ENCODE measurements at regions not wholly inside any gene's neighbourhood (a gene's known extent, or its start where the extent isn't known, plus 50 kb on each side); places are given as distances from the start of the nearest gene placed in this dataset.

DNA sequence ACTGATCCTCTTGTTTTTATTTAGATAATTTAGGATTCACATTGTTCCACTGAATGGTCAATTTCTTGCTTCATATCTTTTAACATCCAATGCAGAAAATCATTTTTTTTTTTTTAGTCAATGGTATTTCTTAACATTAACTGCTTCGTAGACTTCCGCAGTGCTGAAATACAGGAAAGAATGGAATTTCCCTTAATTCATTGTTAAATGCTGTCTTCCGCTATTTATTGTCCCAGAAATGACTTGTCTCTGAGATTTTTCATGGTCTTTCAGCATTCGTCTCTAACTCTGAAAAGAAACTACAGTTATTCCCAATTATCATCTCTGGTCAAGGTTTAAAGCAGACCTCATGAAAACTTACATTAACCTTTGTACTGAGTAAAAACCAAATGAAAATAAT is 1029.1 kb upstream of the MANEA start:
- Histone ChIP-seq H3K9me2 (ENCODE audit: insufficient read depth, low read length) (no peaks in the 10 kb centered on the region), H3F3A (ENCODE audit: insufficient read depth, low read length, poor library complexity, severe bottlenecking) (no peaks in the 10 kb centered on the region), H4K20me1 (ENCODE audit: insufficient read depth) (no peaks in the 10 kb centered on the region), H3K9me3 (ENCODE audit: low read length) (no peaks in the 10 kb centered on the region), H3K79me2 (replicated peaks; ENCODE audit: insufficient read depth, low read length) (no peaks in the 10 kb centered on the region), H3K27ac (ENCODE audit: low read length) (no peak overlapping the region), H3K4me2 (ENCODE audit: low read length) (no peak overlapping the region), H3K9ac (ENCODE audit: low read length) (no peak overlapping the region), H3K27me3 (ENCODE audit: insufficient read depth, low read depth, low read length) (no peaks in the 10 kb centered on the region), H2AFZ (ENCODE audit: low read depth, low read length) (no peak overlapping the region), H3K4me3 (ENCODE audit: low read length) (no peak overlapping the region), H3K36me3 (ENCODE audit: insufficient read depth, low read length) (no peaks in the 10 kb centered on the region)
- TF ChIP-seq POLR2AphosphoS5 (IDR thresholded peaks at IDR 0.05) (no peak), TAF1 (IDR thresholded peaks at IDR 0.05; ENCODE audit: low read depth) (no peak), MXI1 (conservative IDR thresholded peaks at IDR 0.05; ENCODE audit: poor library complexity, severe bottlenecking) (no peak), EP300 (conservative IDR thresholded peaks at IDR 0.05; ENCODE audit: poor library complexity, severe bottlenecking) (no peak), EZH2 (IDR thresholded peaks at IDR 0.05; ENCODE audit: borderline replicate concordance, insufficient read depth, low read length, poor library complexity, severe bottlenecking) (no peak), RAD21 (conservative IDR thresholded peaks at IDR 0.05) (no peak), SMC3 (conservative IDR thresholded peaks at IDR 0.05; ENCODE audit: poor library complexity) (no peak)
- TF ChIP-seq, protein P1, sequence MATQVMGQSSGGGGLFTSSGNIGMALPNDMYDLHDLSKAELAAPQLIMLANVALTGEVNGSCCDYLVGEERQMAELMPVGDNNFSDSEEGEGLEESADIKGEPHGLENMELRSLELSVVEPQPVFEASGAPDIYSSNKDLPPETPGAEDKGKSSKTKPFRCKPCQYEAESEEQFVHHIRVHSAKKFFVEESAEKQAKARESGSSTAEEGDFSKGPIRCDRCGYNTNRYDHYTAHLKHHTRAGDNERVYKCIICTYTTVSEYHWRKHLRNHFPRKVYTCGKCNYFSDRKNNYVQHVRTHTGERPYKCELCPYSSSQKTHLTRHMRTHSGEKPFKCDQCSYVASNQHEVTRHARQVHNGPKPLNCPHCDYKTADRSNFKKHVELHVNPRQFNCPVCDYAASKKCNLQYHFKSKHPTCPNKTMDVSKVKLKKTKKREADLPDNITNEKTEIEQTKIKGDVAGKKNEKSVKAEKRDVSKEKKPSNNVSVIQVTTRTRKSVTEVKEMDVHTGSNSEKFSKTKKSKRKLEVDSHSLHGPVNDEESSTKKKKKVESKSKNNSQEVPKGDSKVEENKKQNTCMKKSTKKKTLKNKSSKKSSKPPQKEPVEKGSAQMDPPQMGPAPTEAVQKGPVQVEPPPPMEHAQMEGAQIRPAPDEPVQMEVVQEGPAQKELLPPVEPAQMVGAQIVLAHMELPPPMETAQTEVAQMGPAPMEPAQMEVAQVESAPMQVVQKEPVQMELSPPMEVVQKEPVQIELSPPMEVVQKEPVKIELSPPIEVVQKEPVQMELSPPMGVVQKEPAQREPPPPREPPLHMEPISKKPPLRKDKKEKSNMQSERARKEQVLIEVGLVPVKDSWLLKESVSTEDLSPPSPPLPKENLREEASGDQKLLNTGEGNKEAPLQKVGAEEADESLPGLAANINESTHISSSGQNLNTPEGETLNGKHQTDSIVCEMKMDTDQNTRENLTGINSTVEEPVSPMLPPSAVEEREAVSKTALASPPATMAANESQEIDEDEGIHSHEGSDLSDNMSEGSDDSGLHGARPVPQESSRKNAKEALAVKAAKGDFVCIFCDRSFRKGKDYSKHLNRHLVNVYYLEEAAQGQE (IDR thresholded peaks at IDR 0.05; ENCODE audit: borderline replicate concordance): no peak
- TF ChIP-seq, protein P2, sequence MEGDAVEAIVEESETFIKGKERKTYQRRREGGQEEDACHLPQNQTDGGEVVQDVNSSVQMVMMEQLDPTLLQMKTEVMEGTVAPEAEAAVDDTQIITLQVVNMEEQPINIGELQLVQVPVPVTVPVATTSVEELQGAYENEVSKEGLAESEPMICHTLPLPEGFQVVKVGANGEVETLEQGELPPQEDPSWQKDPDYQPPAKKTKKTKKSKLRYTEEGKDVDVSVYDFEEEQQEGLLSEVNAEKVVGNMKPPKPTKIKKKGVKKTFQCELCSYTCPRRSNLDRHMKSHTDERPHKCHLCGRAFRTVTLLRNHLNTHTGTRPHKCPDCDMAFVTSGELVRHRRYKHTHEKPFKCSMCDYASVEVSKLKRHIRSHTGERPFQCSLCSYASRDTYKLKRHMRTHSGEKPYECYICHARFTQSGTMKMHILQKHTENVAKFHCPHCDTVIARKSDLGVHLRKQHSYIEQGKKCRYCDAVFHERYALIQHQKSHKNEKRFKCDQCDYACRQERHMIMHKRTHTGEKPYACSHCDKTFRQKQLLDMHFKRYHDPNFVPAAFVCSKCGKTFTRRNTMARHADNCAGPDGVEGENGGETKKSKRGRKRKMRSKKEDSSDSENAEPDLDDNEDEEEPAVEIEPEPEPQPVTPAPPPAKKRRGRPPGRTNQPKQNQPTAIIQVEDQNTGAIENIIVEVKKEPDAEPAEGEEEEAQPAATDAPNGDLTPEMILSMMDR (IDR thresholded peaks at IDR 0.05; ENCODE audit: poor library complexity, severe bottlenecking): no peak

DNA sequence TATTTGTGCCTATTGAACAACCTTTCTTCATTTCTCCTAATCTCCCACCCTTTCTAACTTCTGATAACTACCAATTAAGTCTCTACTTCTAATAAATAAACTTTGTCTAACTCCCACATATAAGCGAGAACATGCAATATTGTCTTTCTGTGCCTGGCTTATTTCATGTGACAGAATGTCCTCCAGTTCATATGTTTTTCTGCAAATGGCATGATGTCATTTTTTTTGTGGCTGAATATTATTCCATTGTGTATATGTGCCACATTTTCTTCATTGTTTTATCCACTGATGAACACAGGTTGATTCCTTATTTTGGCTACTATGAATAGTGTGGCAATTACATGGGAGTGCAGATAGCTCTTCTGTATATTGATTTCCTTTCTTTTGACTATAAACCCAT is 1041.5 kb upstream of the MANEA start:
- Histone ChIP-seq H3K79me2 (replicated peaks; ENCODE audit: insufficient read depth, low read length) (no peaks in the 10 kb centered on the region), H3K27me3 (ENCODE audit: insufficient read depth, low read depth, low read length) (no peaks in the 10 kb centered on the region)
- no peak for TF ChIP-seq MXI1 (conservative IDR thresholded peaks at IDR 0.05; ENCODE audit: poor library complexity, severe bottlenecking)
- TF ChIP-seq SMC3 (conservative IDR thresholded peaks at IDR 0.05; ENCODE audit: poor library complexity): no peak
- TF ChIP-seq EP300 (conservative IDR thresholded peaks at IDR 0.05; ENCODE audit: poor library complexity, severe bottlenecking): no peak
- no peak for TF ChIP-seq POLR2AphosphoS5 (IDR thresholded peaks at IDR 0.05)
- TF ChIP-seq RAD21 (conservative IDR thresholded peaks at IDR 0.05): no peak
- TF ChIP-seq, protein P1 (IDR thresholded peaks at IDR 0.05; ENCODE audit: borderline replicate concordance): no peak
- no peak for TF ChIP-seq TAF1 (IDR thresholded peaks at IDR 0.05; ENCODE audit: low read depth)
- TF ChIP-seq, protein P2 (IDR thresholded peaks at IDR 0.05; ENCODE audit: poor library complexity, severe bottlenecking): no peak
- TF ChIP-seq EZH2 (IDR thresholded peaks at IDR 0.05; ENCODE audit: borderline replicate concordance, insufficient read depth, low read length, poor library complexity, severe bottlenecking): no peak

More for the DNA sequence above, 1041.5 kb upstream of the MANEA start:
- no peak overlapping the region for H2AFZ ChIP-seq (ENCODE audit: low read depth, low read length)
- H3K9ac ChIP-seq (ENCODE audit: low read length): no peak overlapping the region
- H3K9me3 ChIP-seq (ENCODE audit: low read length): no peaks in the 10 kb centered on the region
- H3K9me2 ChIP-seq (ENCODE audit: insufficient read depth, low read length): no peaks in the 10 kb centered on the region
- no peak overlapping the region for H3K4me3 ChIP-seq (ENCODE audit: low read length)
- H4K20me1 ChIP-seq (ENCODE audit: insufficient read depth): no peaks in the 10 kb centered on the region
- H3K4me2 ChIP-seq (ENCODE audit: low read length): no peak overlapping the region
- no peaks in the 10 kb centered on the region for H3F3A ChIP-seq (ENCODE audit: insufficient read depth, low read length, poor library complexity, severe bottlenecking)
- H3K27ac ChIP-seq (ENCODE audit: low read length): no peak overlapping the region
- H3K36me3 ChIP-seq (ENCODE audit: insufficient read depth, low read length): no peaks in the 10 kb centered on the region

Data from neural cell (in vitro differentiated cells).